CD4-positive, alpha-beta T cell treated with Interferon gamma for 1 hour (primary cell): ENCODE measurements at regions not wholly inside any gene's neighbourhood (a gene's known extent, or its start where the extent isn't known, plus 50 kb on each side); places are given as distances from the start of the nearest gene placed in this dataset.
"Not testable (repeated sequence)": the region's sequence is repeated elsewhere in the genome, so short reads cannot be mapped to it uniquely, and the experiment has no call there.

ENCODE experiments used
- DNase-seq: peaks from one replicate; pipeline ENCODE4 v3.0.0-alpha.2; 2020

GRCh38 chr12:33514893-33515292 is 75.3 kb upstream of the SYT10 start:
- no peak for DNase-seq

DNA sequence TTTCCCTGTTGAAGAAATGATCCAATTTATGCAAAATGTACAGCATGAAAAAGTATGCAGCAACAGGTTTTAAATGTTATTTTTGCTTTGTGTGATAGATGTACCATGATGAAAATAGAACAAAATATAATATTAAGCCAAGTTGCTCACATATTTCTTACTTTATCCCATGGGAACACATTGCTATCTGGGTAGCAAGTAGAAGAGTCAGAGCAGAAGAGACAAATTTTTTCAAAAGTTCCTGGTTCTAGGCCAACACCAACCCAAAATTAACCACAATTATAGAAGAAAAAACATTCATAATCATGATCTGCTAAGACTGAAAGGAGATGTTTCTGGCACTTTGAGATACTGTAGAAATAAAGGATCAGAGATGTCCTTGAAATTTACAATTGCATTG is 79.9 kb upstream of the SYT10 start:
- DNase-seq: no peak

DNA sequence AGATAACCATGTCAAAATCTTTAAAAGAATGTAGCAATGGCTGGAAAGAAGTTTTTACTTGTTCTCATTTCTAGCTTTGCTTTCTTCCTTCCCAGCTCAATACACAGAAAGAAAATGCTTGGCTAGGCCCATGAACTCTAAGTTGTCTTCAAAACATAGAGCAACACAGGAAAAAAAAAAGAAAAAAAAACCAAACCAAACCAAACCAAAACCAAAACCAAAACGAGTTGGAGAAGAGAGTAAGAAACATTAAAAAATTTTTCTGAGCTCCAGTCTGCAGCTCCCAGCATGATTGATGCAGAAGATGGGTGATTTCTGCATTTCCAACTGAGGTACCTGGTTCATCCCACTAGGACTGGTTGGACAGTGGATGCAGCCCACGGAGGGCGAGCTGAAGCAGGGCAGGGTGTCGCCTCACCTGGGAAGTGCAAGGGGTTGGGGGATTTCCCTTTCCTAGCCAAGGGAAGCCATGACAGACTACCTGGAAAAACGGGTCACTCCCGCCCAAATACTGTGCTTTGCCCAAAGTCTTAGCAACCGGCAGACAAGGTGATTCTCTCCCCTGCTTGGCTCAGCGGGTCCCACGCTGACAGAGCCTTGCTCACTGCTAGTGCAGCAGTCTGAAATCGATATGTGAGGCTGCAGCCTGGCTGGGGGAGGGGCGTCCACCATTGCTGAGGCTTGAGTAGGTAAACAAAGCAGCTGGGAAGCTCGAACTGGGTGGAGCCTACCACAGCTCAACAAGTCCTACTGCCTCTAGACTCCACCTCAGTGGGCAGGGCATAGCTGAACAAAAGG is 81.1 kb upstream of the SYT10 start:
- not testable (repeated sequence) for DNase-seq

GRCh38 chr12:33529031-33529430 is 89.4 kb upstream of the SYT10 start:
- DNase-seq: no peak

DNA sequence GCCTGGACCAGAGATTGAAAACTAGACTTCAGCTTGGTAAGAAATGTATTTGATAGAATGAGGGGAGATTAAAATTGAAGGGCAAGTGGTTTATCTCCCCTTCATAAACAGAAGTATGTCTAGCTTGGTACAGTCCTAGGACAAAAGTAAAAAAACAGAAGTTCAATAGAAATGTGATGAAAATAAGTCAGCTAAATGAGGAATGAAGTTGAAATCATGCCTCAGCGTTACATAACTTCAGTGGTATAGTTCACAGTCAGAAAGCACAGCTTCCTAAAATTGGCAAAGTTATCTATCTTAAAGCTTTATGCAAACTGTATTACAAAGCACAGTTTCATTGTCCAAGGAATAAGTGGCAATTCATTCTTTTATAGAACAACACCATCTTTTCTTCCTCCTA is 90.2 kb upstream of the SYT10 start:
- DNase-seq: no peak

DNA sequence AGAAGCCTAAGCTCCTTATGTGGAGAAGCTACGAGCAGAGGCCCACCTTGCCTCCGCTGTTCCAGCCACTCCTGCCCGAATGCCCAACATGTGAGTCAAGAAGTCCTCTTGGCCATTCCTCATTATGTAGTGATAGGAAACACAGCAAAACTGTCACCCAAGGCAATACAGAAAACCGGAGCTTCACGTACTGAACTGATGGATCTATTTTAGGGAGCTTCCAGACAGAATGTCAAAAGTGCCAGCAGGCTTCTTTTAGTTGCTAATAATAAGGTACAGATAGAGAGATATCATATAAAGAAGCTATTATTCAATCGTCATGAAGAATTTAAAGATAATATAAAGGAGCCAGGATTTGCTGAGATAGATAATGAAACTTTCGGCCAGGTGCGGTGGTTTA is 91.6 kb upstream of the SYT10 start:
- no peak for DNase-seq

- no peak for DNase-seq
Observed at GRCh38 chr12:33533527-33533926, 93.9 kb upstream of the SYT10 start.

DNA sequence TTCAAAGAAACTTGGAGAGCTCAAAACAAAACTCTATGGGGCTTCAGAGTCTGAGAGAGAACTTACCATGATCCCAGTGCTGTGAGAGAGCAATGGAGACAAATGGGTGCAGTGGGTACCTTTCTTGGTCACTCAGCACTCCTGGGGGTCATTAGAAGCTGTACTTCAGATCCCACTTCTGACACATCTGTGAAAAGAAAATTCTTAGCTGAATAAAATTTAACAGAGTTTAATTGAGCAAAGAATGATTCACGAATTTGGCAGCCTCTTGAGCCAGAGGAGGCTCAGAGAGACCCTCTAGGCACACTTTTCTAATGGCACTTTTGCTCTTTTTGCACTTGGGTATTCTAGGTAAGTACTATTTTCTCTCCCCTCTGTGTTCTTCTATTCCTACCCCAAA is 96.8 kb upstream of the SYT10 start:
- no peak for DNase-seq

- no peak for DNase-seq
Observed at GRCh38 chr12:33546004-33546403, 106.4 kb upstream of the SYT10 start.

DNA sequence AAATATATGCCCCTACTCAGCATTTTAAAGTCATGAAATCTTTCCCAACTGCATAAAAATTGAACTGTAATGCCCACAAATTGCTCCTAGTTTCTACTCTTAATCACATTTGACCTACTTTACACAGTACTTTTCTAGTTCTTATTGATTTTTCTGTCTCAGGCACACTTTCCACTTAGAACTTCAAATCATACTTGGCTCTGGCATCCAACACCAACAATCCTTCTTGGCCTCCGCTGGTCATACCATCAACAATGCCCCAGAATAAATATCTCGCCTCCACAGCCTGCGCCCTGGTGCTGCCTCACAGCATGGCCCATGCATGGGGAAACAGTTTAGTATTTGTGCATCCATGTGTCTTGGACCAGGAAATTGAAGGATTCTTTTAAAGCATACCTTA is 107.5 kb upstream of the SYT10 start:
- DNase-seq: no peak

DNA sequence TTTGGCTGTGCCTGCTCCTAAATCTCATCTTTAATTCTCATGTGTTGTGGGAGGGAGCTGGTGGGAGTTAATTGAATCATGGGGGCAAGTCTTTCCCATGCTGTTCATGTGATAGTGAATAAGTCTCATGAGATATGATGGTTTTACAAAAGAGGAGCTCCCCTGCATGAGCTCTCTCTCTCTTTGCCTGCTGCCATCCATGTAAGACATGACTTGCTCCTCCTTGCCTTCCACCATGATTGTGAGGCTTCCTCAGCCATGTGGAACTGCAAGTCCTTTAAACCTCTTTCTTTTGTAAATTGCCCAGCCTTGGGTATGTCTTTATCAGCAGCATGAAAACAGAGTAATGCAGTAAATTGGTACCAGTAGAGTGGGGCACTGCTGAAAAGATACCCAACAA is 110.6 kb upstream of the SYT10 start:
- not testable (repeated sequence) for DNase-seq

DNA sequence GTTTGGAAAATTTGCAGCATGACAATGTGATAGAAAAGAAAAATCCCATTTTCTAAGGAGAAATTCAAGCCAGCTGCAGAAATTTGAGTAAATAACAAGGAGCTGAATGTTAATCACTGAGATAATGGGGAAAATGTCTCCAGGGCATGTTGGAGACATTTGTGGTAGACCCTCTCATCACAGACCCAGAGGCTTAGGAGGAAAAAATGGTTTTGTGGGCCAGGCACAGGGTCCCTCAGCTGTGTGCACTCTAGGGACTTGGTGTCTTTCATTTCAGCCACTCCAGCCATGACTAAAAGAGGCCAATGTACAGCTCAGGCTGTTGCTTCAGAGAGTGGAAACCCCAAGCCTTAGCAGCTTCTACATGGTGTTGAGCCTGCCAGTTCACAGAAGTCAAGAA is 111.4 kb upstream of the SYT10 start:
- DNase-seq: no peak

DNA sequence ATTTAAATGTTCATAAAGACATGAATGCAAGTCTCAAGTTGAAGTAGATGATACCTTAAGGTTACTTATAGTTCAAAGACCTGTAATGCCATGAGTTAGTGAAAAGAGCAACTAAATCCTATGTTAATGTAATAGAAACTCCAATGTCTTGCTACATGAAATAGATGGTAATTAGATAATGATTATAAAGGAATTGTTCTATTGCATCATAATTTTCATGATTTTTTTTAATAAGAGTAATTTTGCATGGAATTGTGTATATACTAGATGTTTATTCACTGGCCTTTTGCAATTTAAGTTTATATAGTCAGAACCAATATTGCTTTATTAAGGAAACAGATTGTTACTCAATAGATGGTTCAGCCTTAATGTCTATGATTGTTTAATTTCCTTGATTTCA is 115.5 kb upstream of the SYT10 start:
- no peak for DNase-seq

GRCh38 chr12:33560653-33561208 is 121.1 kb upstream of the SYT10 start:
- DNase-seq: no peak

GRCh38 chr12:33562401-33562800 is 122.8 kb upstream of the SYT10 start:
- no peak for DNase-seq

DNA sequence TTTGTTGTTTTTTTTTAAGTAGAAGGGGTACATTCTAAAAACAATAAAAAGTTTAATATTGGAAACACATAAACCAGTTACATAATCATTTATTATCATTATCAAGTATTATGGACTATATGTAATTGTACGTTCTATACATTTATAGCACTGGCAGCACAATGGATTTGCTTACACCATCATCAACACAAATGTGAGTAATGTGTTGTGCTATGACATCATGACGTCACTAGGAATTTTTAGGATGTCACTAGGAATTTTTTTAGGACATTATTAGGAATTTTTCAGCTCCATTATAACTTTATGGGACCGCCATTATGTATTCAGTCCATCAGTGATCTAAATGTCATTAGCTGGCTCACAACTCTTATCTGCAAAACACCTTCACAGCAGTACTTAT is 126.8 kb upstream of the SYT10 start:
- no peak for DNase-seq

DNA sequence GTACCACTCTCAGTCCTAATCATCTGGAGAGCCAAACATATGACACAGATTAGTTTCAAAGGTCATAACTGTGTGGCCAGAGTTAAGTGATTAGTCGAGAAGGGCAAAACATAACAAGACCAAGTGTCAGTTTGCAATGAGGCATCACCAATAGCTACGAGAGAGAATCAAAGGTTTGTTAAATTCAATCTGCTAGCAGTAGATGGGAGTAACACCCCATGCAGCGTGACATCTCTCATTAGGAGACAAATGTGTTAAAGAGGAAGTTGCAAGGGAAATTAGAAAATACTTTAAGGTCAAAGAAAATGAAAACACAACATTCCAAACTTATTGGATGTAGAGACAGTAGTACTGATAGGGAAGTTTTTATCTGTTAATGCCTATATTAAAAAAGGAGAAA is 135.7 kb upstream of the SYT10 start:
- no peak for DNase-seq

- DNase-seq: no peak
Observed at GRCh38 chr12:33581613-33582122, 142.0 kb upstream of the SYT10 start.

GRCh38 chr12:33586576-33586975 is 147.0 kb upstream of the SYT10 start:
- no peak for DNase-seq

- no peak for DNase-seq
Observed at GRCh38 chr12:33587354-33587753, 147.7 kb upstream of the SYT10 start.

- DNase-seq: peak; percentile 1
Observed at GRCh38 chr12:33587784-33588712, 148.4 kb upstream of the SYT10 start.

DNA sequence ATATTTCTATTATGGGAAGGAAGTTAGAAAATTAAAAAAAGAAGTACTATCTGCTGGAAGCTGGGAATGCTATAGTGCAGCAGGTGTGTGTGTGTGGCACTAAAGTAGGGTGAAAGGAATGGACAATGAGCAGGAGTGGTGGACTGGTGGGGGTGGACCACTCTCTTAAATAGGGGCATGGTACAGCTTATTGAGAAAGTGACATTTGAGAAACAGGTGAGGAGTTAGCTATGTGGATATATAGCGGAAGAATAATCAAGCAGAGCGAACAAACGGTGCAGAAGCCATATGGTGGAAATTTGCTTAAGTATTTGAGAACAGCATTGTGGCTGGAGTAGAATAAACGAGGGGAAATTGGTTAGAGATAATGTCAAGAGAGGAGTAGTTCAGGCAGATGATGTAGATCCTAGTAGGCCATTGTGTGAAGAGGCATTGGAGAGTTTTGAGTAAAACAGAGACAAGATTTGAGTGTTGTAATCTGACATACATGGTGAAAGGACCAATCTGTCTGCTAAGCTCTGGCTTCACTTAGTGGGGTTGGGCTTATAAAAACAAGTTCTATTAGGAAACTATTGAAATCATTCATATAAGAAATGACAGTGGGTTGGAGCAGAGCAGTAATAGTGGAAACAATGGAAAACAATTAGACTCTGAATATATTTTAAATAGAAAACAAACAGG is 149.2 kb upstream of the SYT10 start:
- no peak for DNase-seq

GRCh38 chr12:33589576-33590114 is 150.0 kb upstream of the SYT10 start:
- no peak for DNase-seq
